HCT116 (cell line): ENCODE measurements at regions not wholly inside any gene's neighbourhood (a gene's known extent, or its start where the extent isn't known, plus 50 kb on each side); places are given as distances from the start of the nearest gene placed in this dataset.

Experiments
- CTCF ChIP-seq, 3 experiments: fragments of 200-600 bp in 1 of 3; sonication (generic) in 1 of 3; IDR thresholded peaks in 2 of 3; conservative IDR thresholded peaks in 1 of 3; 2 replicates each; pipeline ENCODE4 v1.5.1; 2012 to 2017; ENCODE audit warnings: low read depth in 2 of 3, low read length in 2 of 3, antibody characterized with exemption in 1 of 3, borderline replicate concordance in 1 of 3, control low read depth in 1 of 3, mild to moderate bottlenecking in 1 of 3, mixed read lengths in 1 of 3, mixed run types in 1 of 3, moderate library complexity in 1 of 3; ENCODE audit not compliant: insufficient read depth in 1 of 3
- EZH2phosphoT487 ChIP-seq: fragments of 200-600 bp; IDR thresholded peaks from 2 replicates; pipeline ENCODE4 v1.6.1; 2018; ENCODE audit warnings: antibody characterized with exemption, borderline replicate concordance
- MAX ChIP-seq: IDR thresholded peaks from 2 replicates; pipeline ENCODE4 v1.6.1; 2012
- POLR2A ChIP-seq: IDR thresholded peaks from 2 replicates; pipeline ENCODE4 v1.7.0; 2011; ENCODE audit warnings: borderline replicate concordance; ENCODE audit not compliant: insufficient read depth, insufficient read length; ENCODE audit errors: extremely low read depth
- RAD21 ChIP-seq: IDR thresholded peaks from 2 replicates; pipeline ENCODE4 v1.6.1; 2012; ENCODE audit warnings: low read depth, mild to moderate bottlenecking
- SRF ChIP-seq: IDR thresholded peaks from 2 replicates; pipeline ENCODE4 v1.6.1; 2012; ENCODE audit warnings: low read depth
- ZFX ChIP-seq: fragments of 450-650 bp; IDR thresholded peaks from 2 replicates; pipeline ENCODE4 v1.6.1; 2017

GRCh38 chr5:86403190-86403589, 214.6 kb upstream of the COX7C start:
- TF ChIP-seq CTCF (IDR thresholded peaks at IDR 0.05 in 2 of 3, conservative IDR thresholded peaks at IDR 0.05 in 1 of 3; ENCODE audit: borderline replicate concordance in 1 of 3, insufficient read depth in 1 of 3, low read depth in 2 of 3, low read length in 2 of 3): no peak
- no peak for TF ChIP-seq SRF
- TF ChIP-seq RAD21: no peak
- no peak for TF ChIP-seq EZH2phosphoT487
- TF ChIP-seq MAX: no peak
- no peak for TF ChIP-seq ZFX
- no peak for TF ChIP-seq POLR2A
